Nephron progenitor cell (in vitro differentiated cells): ENCODE measurements at regions not wholly inside any gene's neighbourhood (a gene's known extent, or its start where the extent isn't known, plus 50 kb on each side); places are given as distances from the start of the nearest gene placed in this dataset.

ENCODE experiments used
- DNase-seq: peaks from one replicate; pipeline ENCODE4 v3.0.0; 2021
- H3K27ac Mint-ChIP-seq: 2 replicates; pipeline ENCODE4 v1.8.0; 2021; ENCODE audit warnings: mild to moderate bottlenecking, moderate library complexity, mixed read lengths
- H3K27me3 Mint-ChIP-seq: 2 replicates; pipeline ENCODE4 v1.8.0; 2021; ENCODE audit warnings: mild to moderate bottlenecking, low read depth, mixed read lengths; ENCODE audit not compliant: poor library complexity
- H3K36me3 Mint-ChIP-seq: 2 replicates; pipeline ENCODE4 v1.8.0; 2021; ENCODE audit warnings: low read depth, mixed read lengths
- H3K4me1 Mint-ChIP-seq: 2 replicates; pipeline ENCODE4 v1.8.0; 2021; ENCODE audit warnings: mixed read lengths
- H3K4me3 Mint-ChIP-seq: 2 replicates; pipeline ENCODE4 v1.8.0; 2021; ENCODE audit warnings: mild to moderate bottlenecking, moderate library complexity, mixed read lengths
- H3K9me3 Mint-ChIP-seq: 2 replicates; pipeline ENCODE4 v1.8.0; 2021; ENCODE audit warnings: mild to moderate bottlenecking, moderate library complexity, mixed read lengths
- CTCF ChIP-seq: fragments of 200-600 bp; sonication (generic); IDR thresholded peaks from 2 replicates; pipeline ENCODE4 v1.5.0; 2021; ENCODE audit warnings: antibody characterized with exemption

- Mint-ChIP-seq H3K4me1 (no peaks in the 10 kb centered on the region), H3K27me3 (no peaks in the 10 kb centered on the region), H3K27ac (no peak overlapping the region), H3K4me3 (no peak overlapping the region), H3K9me3 (peaks cover 5% of the 10 kb centered on the region), H3K36me3 (no peaks in the 10 kb centered on the region)
- TF ChIP-seq CTCF = no peak
- no peak for DNase-seq
Measured at GRCh38 chr18:71212222-71212621, 923.4 kb downstream of the SOCS6 start.

- H3K4me3 Mint-ChIP-seq = no peak overlapping the region
- H3K36me3 Mint-ChIP-seq = no peaks in the 10 kb centered on the region
- no peak overlapping the region for H3K27ac Mint-ChIP-seq
- H3K4me1 Mint-ChIP-seq = no peaks in the 10 kb centered on the region
- no peaks in the 10 kb centered on the region for H3K27me3 Mint-ChIP-seq
- peaks cover 5% of the 10 kb centered on the region for H3K9me3 Mint-ChIP-seq
- TF ChIP-seq CTCF = no peak
- no peak for DNase-seq
Measured at GRCh38 chr18:71209944-71210343, 921.1 kb downstream of the SOCS6 start.

GRCh38 chr18:71194438-71194837, 905.6 kb downstream of the SOCS6 start:
- Mint-ChIP-seq H3K9me3 (no peaks in the 10 kb centered on the region), H3K36me3 (no peaks in the 10 kb centered on the region), H3K4me1 (no peaks in the 10 kb centered on the region), H3K27me3 (peaks cover 4% of the 10 kb centered on the region), H3K27ac (no peak overlapping the region), H3K4me3 (no peak overlapping the region)
- no peak for DNase-seq
- TF ChIP-seq CTCF = no peak

DNA sequence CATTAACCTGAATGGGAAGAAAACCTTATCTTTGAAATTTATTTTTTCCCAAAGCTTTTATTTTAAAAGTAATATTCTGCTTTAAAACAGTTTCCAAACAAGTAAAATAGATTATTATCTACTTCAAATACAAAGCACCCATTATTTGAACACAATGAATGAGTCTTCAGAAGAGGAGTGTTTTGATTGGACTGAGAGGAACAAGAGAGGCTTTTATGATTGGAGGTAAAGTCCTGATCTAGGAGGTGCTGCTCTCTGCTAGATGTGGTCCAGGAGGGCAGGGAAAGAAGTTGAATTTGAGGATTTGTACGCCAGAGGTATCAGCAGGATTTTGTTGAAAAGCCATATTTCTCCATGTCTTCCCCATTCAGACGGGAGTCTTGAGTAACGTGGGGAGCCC, 900.7 kb downstream of the SOCS6 start:
- no peak for TF ChIP-seq CTCF
- no peak overlapping the region for H3K27ac Mint-ChIP-seq
- DNase-seq = no peak
- H3K4me3 Mint-ChIP-seq = no peak overlapping the region
- H3K36me3 Mint-ChIP-seq = no peaks in the 10 kb centered on the region
- H3K9me3 Mint-ChIP-seq = no peaks in the 10 kb centered on the region
- no peaks in the 10 kb centered on the region for H3K4me1 Mint-ChIP-seq
- H3K27me3 Mint-ChIP-seq = peaks cover 4% of the 10 kb centered on the region

- no peaks in the 10 kb centered on the region for H3K36me3 Mint-ChIP-seq
- H3K9me3 Mint-ChIP-seq = no peaks in the 10 kb centered on the region
- H3K27me3 Mint-ChIP-seq = peaks cover 4% of the 10 kb centered on the region
- DNase-seq = no peak
- H3K4me1 Mint-ChIP-seq = no peaks in the 10 kb centered on the region
- H3K27ac Mint-ChIP-seq = no peak overlapping the region
- TF ChIP-seq CTCF = no peak
- H3K4me3 Mint-ChIP-seq = no peak overlapping the region
Measured at GRCh38 chr18:71168557-71169145, 879.8 kb downstream of the SOCS6 start.

- DNase-seq = no peak
- Mint-ChIP-seq H3K27me3 (peaks cover 3% of the 10 kb centered on the region), H3K36me3 (no peaks in the 10 kb centered on the region), H3K4me3 (no peak overlapping the region), H3K4me1 (no peaks in the 10 kb centered on the region), H3K9me3 (no peaks in the 10 kb centered on the region), H3K27ac (no peak overlapping the region)
- no peak for TF ChIP-seq CTCF
Measured at GRCh38 chr18:71136487-71136886, 847.6 kb downstream of the SOCS6 start.
